Esophagus squamous epithelium (tissue), 4 donors: ENCODE measurements at regions not wholly inside any gene's neighbourhood (a gene's known extent, or its start where the extent isn't known, plus 50 kb on each side); places are given as distances from the start of the nearest gene placed in this dataset.

Experiments used
- POLR2A ChIP-seq, 4 donors: fragments of 450-650 bp; IDR thresholded peaks; one replicate each; pipeline ENCODE4 v1.6.1; 2017; ENCODE audit warnings: antibody characterized with exemption in 4 of 4, mild to moderate bottlenecking in 4 of 4, moderate library complexity in 3 of 4
- TF ChIP-seq, protein P1 (sequence below), 6 experiments: fragments of 450-650 bp in 4 of 6; fragments of 200-600 bp in 2 of 6; sonication (generic) in 2 of 6; IDR thresholded peaks; one replicate each; pipeline ENCODE4 v1.5.1; 2016 to 2019; ENCODE audit warnings: antibody characterized with exemption in 6 of 6, mild to moderate bottlenecking in 4 of 6, moderate library complexity in 4 of 6

DNA sequence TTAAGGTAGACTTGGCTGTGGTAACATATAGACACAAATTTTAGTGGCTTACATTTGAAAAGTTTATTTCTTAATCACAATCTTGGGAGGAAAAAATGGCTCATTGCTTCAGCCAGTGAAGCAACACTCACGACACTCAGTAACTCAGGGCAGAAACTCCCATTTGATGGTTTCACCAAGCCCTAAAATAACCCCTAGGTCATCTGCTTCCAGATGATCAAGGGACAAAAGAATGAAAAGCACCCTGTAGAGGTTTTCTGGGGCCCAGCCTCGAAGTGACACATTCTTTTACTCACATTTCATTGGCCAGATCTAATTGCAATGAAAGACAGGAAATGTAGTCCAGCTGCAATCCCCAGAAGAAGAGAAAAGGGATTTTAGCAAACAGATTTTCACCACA lies 275.9 kb downstream of the TMX3 start:
- TF ChIP-seq, protein P1, sequence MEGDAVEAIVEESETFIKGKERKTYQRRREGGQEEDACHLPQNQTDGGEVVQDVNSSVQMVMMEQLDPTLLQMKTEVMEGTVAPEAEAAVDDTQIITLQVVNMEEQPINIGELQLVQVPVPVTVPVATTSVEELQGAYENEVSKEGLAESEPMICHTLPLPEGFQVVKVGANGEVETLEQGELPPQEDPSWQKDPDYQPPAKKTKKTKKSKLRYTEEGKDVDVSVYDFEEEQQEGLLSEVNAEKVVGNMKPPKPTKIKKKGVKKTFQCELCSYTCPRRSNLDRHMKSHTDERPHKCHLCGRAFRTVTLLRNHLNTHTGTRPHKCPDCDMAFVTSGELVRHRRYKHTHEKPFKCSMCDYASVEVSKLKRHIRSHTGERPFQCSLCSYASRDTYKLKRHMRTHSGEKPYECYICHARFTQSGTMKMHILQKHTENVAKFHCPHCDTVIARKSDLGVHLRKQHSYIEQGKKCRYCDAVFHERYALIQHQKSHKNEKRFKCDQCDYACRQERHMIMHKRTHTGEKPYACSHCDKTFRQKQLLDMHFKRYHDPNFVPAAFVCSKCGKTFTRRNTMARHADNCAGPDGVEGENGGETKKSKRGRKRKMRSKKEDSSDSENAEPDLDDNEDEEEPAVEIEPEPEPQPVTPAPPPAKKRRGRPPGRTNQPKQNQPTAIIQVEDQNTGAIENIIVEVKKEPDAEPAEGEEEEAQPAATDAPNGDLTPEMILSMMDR (IDR thresholded peaks at IDR 0.05) = no peak
- TF ChIP-seq POLR2A (IDR thresholded peaks at IDR 0.05) = no peak
